MCF 10A (cell line): ENCODE measurements at regions not wholly inside any gene's neighbourhood (a gene's known extent, or its start where the extent isn't known, plus 50 kb on each side); places are given as distances from the start of the nearest gene placed in this dataset.

ENCODE experiments used
- BruUV-seq: library from RNA; stranded (reverse); fragments of 400-500 nt; replicated peaks from 2 replicates; lab custom pipeline; 2021; lab: Mats Ljungman, UMichigan
- CTCF ChIA-PET: fragments of 300-600 bp; sonication (Branson Sonifier 250); formaldehyde crosslinking; extraction: SDS; loops from one replicate; lab custom pipeline; 2021; ENCODE audit warnings: antibody characterized with exemption, inconsistent platforms; lab: Yijun Ruan, JAX
- POLR2A ChIA-PET: fragments of 300-600, 350-650 bp; sonication (Branson Sonifier 250); formaldehyde crosslinking; extraction: SDS; loops from one replicate; lab custom pipeline; 2020; ENCODE audit warnings: antibody characterized with exemption, inconsistent platforms; lab: Yijun Ruan, JAX
- DNase-seq: peaks from one replicate; pipeline ENCODE4 v3.0.0-alpha.2; 2018; ENCODE audit not compliant: unreplicated experiment
- H3K27ac Mint-ChIP-seq: one replicate; pipeline ENCODE4 v1.8.0; 2022; ENCODE audit warnings: mild to moderate bottlenecking, low read depth, mixed read lengths; ENCODE audit not compliant: unreplicated experiment
- H3K27me3 Mint-ChIP-seq: one replicate; pipeline ENCODE4 v1.8.0; 2022; ENCODE audit warnings: mixed read lengths; ENCODE audit not compliant: insufficient read depth, unreplicated experiment
- H3K36me3 Mint-ChIP-seq: one replicate; pipeline ENCODE4 v1.8.0; 2022; ENCODE audit warnings: mild to moderate bottlenecking, moderate library complexity, mixed read lengths; ENCODE audit not compliant: insufficient read depth, unreplicated experiment
- H3K4me1 Mint-ChIP-seq: one replicate; pipeline ENCODE4 v1.8.0; 2022; ENCODE audit warnings: mixed read lengths; ENCODE audit not compliant: insufficient read depth, unreplicated experiment
- H3K4me3 Mint-ChIP-seq: one replicate; pipeline ENCODE4 v1.8.0; 2022; ENCODE audit warnings: mild to moderate bottlenecking, moderate library complexity, mixed read lengths; ENCODE audit not compliant: unreplicated experiment
- H3K9me3 Mint-ChIP-seq: one replicate; pipeline ENCODE4 v1.8.0; 2022; ENCODE audit warnings: mixed read lengths; ENCODE audit not compliant: unreplicated experiment
- CTCF ChIP-seq: fragments of 200-600 bp; IDR thresholded peaks from one replicate; pipeline ENCODE4 v1.8.0; 2022; ENCODE audit warnings: antibody characterized with exemption, mild to moderate bottlenecking; ENCODE audit not compliant: unreplicated experiment
- intact Hi-C: fragments of 100-400 bp; cut with micrococcal nuclease; formaldehyde crosslinking; loops from 2 replicates; pipeline ENCODE4 v1.14.1; 2022

GRCh38 chr14:51327376-51327775 lies 87.3 kb downstream of the TMX1 start:
- Mint-ChIP-seq H3K27me3 (no peaks in the 10 kb centered on the region), H3K36me3 (no peaks in the 10 kb centered on the region), H3K4me1 (peaks cover 38% of the 10 kb centered on the region), H3K9me3 (no peaks in the 10 kb centered on the region), H3K4me3 (no peak overlapping the region), H3K27ac (no peak overlapping the region)
- CTCF ChIA-PET, result interaction anchor here (0.6 to 1.3 kb wide), 4 partner anchors 20 to 452 kb away, joined by 3 to 5 read pairs (median 4); no protein-coding TSS in a partner anchor
- no TSS peak for BruUV-seq
- DNase-seq, result peak; percentile 11
- POLR2A ChIA-PET, result interaction anchor here (0.6 to 2.5 kb wide), 9 partner anchors 10 to 219 kb away, joined by 3 to 10 read pairs (median 4); no protein-coding TSS in a partner anchor
- no peak for TF ChIP-seq CTCF
- intact Hi-C loops, result no loop called here

DNA sequence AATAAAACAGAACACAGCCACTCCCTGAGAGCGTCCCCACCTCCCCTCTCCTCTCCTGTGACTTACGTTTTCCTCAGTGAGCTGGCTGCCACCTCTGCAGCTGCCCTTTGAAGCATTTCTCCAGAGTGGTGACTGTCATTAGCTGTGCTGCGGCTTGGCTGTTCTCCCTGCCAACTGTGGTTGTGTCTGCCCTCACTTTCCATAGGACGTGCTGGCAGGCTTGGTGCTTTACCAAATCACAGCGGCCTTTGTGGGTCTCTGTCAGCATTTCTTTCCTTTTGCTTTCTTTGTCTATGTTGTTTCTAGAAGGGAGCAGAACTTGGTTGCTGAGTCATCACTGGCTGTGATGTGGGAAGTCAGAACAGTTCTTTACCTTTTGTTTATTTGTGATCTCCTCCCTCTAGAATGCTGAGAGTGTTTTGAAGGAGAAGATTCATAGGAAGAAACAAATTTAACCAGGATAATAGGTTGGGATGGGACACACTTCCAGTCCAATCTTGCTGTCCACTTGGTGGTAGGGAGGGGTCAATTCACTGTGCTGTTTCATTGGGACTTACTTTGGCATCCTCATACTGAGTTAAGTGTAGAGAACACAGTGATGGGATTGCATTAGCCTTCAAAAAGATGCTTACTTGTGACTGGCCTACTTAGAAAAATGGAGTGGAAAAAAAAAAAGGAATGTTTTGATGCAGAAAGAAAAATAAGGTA lies 88.2 kb downstream of the TMX1 start:
- H3K4me1 Mint-ChIP-seq, result peaks cover 38% of the 10 kb centered on the region
- ChIA-PET CTCF (interaction anchor here (0.6 to 1.3 kb wide), 4 partner anchors 21 to 451 kb away, joined by 3 to 5 read pairs (median 4); no protein-coding TSS in a partner anchor), POLR2A (interaction anchor here (0.9 to 2.1 kb wide), 4 partner anchors 20 to 72 kb away, joined by 4 to 7 read pairs (median 4); no protein-coding TSS in a partner anchor)
- H3K4me3 Mint-ChIP-seq, result peak overlapping the region; percentile 27
- H3K27me3 Mint-ChIP-seq, result no peaks in the 10 kb centered on the region
- no peaks in the 10 kb centered on the region for H3K36me3 Mint-ChIP-seq
- no peak for TF ChIP-seq CTCF
- no peaks in the 10 kb centered on the region for H3K9me3 Mint-ChIP-seq
- DNase-seq, result peak; percentile 71
- intact Hi-C loops, result no loop called here
- no TSS peak for BruUV-seq
- H3K27ac Mint-ChIP-seq, result peak overlapping the region; percentile 83

DNA sequence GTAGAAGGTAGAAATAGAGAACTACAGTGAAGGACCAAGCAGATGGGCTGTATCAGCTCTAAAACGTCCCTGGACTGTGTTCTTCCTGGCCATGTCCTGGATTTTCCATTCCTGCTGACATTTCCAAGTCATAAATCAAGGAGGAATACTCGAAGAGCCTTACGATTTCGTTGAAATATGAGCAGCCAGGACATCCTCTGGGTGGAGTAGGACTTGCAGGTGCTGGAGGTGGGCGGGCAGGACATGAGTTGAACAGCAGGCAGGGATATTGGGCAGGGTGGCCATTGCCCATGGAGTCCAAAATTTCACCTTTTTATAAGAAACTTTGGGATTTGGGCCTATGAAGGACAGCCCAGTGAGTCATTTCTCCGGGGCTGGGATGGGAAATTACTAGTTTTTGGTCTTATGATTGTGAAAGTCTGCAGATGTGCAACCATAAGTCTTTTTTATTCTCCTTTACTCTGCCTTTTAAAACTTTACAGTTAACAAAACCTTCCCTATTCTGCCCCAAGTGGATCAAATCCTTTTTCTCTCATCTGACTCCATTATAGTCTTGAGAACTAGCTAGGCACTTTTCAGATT lies 88.8 kb downstream of the TMX1 start:
- Mint-ChIP-seq H3K36me3 (no peaks in the 10 kb centered on the region), H3K27me3 (no peaks in the 10 kb centered on the region), H3K4me3 (no peak overlapping the region), H3K9me3 (no peaks in the 10 kb centered on the region), H3K4me1 (peaks cover 40% of the 10 kb centered on the region), H3K27ac (peak overlapping the region; percentile 83)
- ChIA-PET POLR2A (interaction anchor here (0.6 to 1.2 kb wide), 4 partner anchors 50 to 399 kb away, joined by 3 to 5 read pairs (median 3); no protein-coding TSS in a partner anchor), CTCF (interaction anchor here (0.6 kb wide), 1 partner anchor 254 kb away, joined by 4 read pairs; no protein-coding TSS in a partner anchor)
- intact Hi-C loops, result no loop called here
- peak; percentile 42 for DNase-seq
- TF ChIP-seq CTCF, result no peak
- BruUV-seq, result no TSS peak
